ENCODE measurements at regions not wholly inside any gene's neighbourhood (a gene's known extent, or its start where the extent isn't known, plus 50 kb on each side); places are given as distances from the start of the nearest gene placed in this dataset.

GRCh38 chr5:160979385-160979784, 127.4 kb upstream of the ATP10B start:
- in situ Hi-C loops (cut with MboI; ENCODE audit: low pct_unique_long_range_greater_than_20kb, low sequenced_read_pairs, unreplicated experiment): no loop called here
- TF ChIP-seq, protein P1, sequence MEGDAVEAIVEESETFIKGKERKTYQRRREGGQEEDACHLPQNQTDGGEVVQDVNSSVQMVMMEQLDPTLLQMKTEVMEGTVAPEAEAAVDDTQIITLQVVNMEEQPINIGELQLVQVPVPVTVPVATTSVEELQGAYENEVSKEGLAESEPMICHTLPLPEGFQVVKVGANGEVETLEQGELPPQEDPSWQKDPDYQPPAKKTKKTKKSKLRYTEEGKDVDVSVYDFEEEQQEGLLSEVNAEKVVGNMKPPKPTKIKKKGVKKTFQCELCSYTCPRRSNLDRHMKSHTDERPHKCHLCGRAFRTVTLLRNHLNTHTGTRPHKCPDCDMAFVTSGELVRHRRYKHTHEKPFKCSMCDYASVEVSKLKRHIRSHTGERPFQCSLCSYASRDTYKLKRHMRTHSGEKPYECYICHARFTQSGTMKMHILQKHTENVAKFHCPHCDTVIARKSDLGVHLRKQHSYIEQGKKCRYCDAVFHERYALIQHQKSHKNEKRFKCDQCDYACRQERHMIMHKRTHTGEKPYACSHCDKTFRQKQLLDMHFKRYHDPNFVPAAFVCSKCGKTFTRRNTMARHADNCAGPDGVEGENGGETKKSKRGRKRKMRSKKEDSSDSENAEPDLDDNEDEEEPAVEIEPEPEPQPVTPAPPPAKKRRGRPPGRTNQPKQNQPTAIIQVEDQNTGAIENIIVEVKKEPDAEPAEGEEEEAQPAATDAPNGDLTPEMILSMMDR (IDR thresholded peaks at IDR 0.05; ENCODE audit: extremely low read depth, insufficient read depth, missing control alignments): no peak
- no peak for DNase-seq (ENCODE audit: low spot score)

DNA sequence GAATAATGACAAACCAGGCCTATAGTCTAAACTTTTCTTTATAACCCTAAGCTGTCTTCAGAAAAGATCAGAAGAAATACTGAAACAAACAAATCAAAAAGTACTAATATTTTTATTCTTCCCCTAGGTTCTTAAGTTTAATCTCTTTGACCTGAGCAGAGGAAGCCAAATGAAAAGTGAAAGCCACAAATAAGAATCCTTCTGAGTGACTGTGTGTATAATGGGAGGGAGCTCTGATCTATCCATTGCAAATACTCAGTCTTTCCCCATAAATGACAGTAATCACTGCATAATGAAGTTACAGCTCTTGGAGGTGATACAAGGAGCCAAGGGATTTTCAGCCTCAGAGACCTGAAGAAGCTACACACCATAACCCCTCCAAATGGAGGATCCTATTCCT, 126.9 kb upstream of the ATP10B start:
- DNase-seq (ENCODE audit: low spot score): no peak
- TF ChIP-seq, protein P1 (IDR thresholded peaks at IDR 0.05; ENCODE audit: extremely low read depth, insufficient read depth, missing control alignments): no peak
- in situ Hi-C loops (cut with MboI; ENCODE audit: low pct_unique_long_range_greater_than_20kb, low sequenced_read_pairs, unreplicated experiment): no loop called here

- TF ChIP-seq, protein P1 (IDR thresholded peaks at IDR 0.05; ENCODE audit: extremely low read depth, insufficient read depth, missing control alignments): no peak
- no peak for DNase-seq (ENCODE audit: low spot score)
- in situ Hi-C loops (cut with MboI; ENCODE audit: low pct_unique_long_range_greater_than_20kb, low sequenced_read_pairs, unreplicated experiment): no loop called here
Observed at GRCh38 chr5:160976181-160976580, 124.2 kb upstream of the ATP10B start.

DNA sequence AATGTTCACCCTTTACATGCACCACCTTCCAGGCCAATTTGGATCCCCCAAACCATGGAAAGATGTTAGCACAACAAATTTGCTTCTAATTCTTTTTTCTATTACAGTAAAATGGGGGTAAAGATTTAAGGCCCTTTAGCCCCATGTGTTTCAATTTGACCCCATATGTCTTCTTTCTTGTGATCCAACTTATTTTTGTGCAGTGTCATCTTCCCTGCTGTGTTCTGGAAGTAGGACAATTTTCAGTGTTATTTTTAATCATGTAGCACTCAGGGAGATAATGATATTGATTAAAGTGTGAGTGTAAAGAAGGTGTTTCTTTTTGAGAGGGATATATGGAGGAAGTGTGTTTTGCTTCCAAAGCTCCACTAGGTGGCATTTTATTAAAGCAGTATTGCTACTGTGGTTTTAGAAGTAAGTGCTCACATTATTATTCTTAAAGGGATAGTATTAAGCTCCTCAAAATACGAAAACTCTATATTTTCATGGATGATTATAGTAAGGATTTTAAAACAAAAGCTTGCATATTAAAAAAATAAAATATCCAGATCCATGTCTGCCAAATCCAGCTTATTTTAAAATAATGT, 118.7 kb upstream of the ATP10B start:
- DNase-seq (ENCODE audit: low spot score): no peak
- TF ChIP-seq, protein P1 (IDR thresholded peaks at IDR 0.05; ENCODE audit: extremely low read depth, insufficient read depth, missing control alignments): peak; percentile 23
- in situ Hi-C loops (cut with MboI; ENCODE audit: low pct_unique_long_range_greater_than_20kb, low sequenced_read_pairs, unreplicated experiment): no loop called here

DNA sequence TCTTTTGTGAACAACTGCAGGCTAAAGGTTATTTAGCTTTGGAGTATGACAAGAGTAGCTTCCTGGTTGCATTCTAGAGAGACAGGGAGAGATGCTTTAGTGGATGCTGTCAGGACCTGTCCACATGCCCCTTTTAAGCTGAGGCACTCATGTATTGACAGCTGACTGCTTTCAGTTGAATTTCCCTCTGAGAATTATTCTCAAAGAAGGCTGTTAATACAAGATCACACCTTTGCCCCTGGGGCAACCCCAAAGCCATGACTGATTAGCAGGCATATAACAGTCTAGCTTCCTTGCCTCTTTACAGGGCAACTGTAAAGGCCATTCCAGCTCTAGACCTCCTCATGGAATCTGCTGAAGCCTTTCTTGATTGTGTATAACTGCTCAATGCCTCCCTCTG, 117.6 kb upstream of the ATP10B start:
- in situ Hi-C loops (cut with MboI; ENCODE audit: low pct_unique_long_range_greater_than_20kb, low sequenced_read_pairs, unreplicated experiment): no loop called here
- TF ChIP-seq, protein P1 (IDR thresholded peaks at IDR 0.05; ENCODE audit: extremely low read depth, insufficient read depth, missing control alignments): no peak
- DNase-seq (ENCODE audit: low spot score): no peak

- TF ChIP-seq, protein P1 (IDR thresholded peaks at IDR 0.05; ENCODE audit: extremely low read depth, insufficient read depth, missing control alignments): no peak
- DNase-seq (ENCODE audit: low spot score): no peak
- in situ Hi-C loops (cut with MboI; ENCODE audit: low pct_unique_long_range_greater_than_20kb, low sequenced_read_pairs, unreplicated experiment): no loop called here
Observed at GRCh38 chr5:160968480-160968879, 116.5 kb upstream of the ATP10B start.

GRCh38 chr5:160966921-160967320, 114.9 kb upstream of the ATP10B start:
- in situ Hi-C loops (cut with MboI; ENCODE audit: low pct_unique_long_range_greater_than_20kb, low sequenced_read_pairs, unreplicated experiment): no loop called here
- DNase-seq (ENCODE audit: low spot score): no peak
- TF ChIP-seq, protein P1 (IDR thresholded peaks at IDR 0.05; ENCODE audit: extremely low read depth, insufficient read depth, missing control alignments): no peak

All from GM13977 (cell line).